GM06990 (cell line): ENCODE measurements at regions not wholly inside any gene's neighbourhood (a gene's known extent, or its start where the extent isn't known, plus 50 kb on each side); places are given as distances from the start of the nearest gene placed in this dataset.

ENCODE experiments used
- DNase-seq: peaks from one replicate; pipeline ENCODE4 v3.0.0-alpha.2; 2011; ENCODE audit not compliant: insufficient read length; ENCODE audit errors: extremely low read depth
- H3K27me3 ChIP-seq: replicated peaks from 2 replicates; pipeline ENCODE4 v1.6.0; 2011; ENCODE audit warnings: low read length; ENCODE audit not compliant: control insufficient read depth, insufficient read depth
- H3K36me3 ChIP-seq: 2 replicates; pipeline ENCODE4 v1.5.1; 2011; ENCODE audit warnings: low read length; ENCODE audit not compliant: control insufficient read depth, insufficient read depth
- H3K4me3 ChIP-seq: replicated peaks from 2 replicates; pipeline ENCODE4 v1.5.1; 2011; ENCODE audit warnings: low read depth, mild to moderate bottlenecking, control low read depth, low read length
- CTCF ChIP-seq: IDR thresholded peaks from 2 replicates; pipeline ENCODE4 v1.5.1; 2011; ENCODE audit warnings: low read length, control low read depth, mild to moderate bottlenecking, inconsistent platforms; ENCODE audit not compliant: insufficient read depth, poor library complexity, severe bottlenecking

GRCh38 chr11:104609311-104610085, 288.8 kb downstream of the CASP12 start:
- no peak for DNase-seq
- no peaks in the 10 kb centered on the region for H3K27me3 ChIP-seq
- TF ChIP-seq CTCF = peak; percentile 72

GRCh38 chr11:104602643-104603042, 295.6 kb downstream of the CASP12 start:
- Histone ChIP-seq H3K36me3 (no peaks in the 10 kb centered on the region), H3K4me3 (no peak overlapping the region), H3K27me3 (no peaks in the 10 kb centered on the region)
- TF ChIP-seq CTCF = no peak
- no peak for DNase-seq

More at GRCh38 chr11:104609311-104610085, 288.8 kb downstream of the CASP12 start:
- Histone ChIP-seq H3K36me3 (no peaks in the 10 kb centered on the region), H3K4me3 (no peak overlapping the region)

- DNase-seq = no peak
- no peak for TF ChIP-seq CTCF
- Histone ChIP-seq H3K27me3 (no peaks in the 10 kb centered on the region), H3K36me3 (no peaks in the 10 kb centered on the region), H3K4me3 (no peak overlapping the region)
These were observed 303.9 kb downstream of the CASP12 start for GRCh38 chr11:104594228-104594958.

GRCh38 chr11:104588970-104589369, 309.3 kb downstream of the CASP12 start:
- Histone ChIP-seq H3K27me3 (no peaks in the 10 kb centered on the region), H3K36me3 (no peaks in the 10 kb centered on the region), H3K4me3 (no peak overlapping the region)
- TF ChIP-seq CTCF = no peak
- DNase-seq = no peak

GRCh38 chr11:104588446-104588845, 309.8 kb downstream of the CASP12 start:
- H3K4me3 ChIP-seq = no peak overlapping the region
- no peak for DNase-seq
- no peaks in the 10 kb centered on the region for H3K36me3 ChIP-seq
- no peak for TF ChIP-seq CTCF
- no peaks in the 10 kb centered on the region for H3K27me3 ChIP-seq
